Astrocyte of the spinal cord (primary cell): ENCODE measurements at regions not wholly inside any gene's neighbourhood (a gene's known extent, or its start where the extent isn't known, plus 50 kb on each side); places are given as distances from the start of the nearest gene placed in this dataset.
"Not testable (repeated sequence)": the region's sequence is repeated elsewhere in the genome, so short reads cannot be mapped to it uniquely, and the experiment has no call there.

ENCODE experiments used
- DNase-seq: peaks from one replicate; pipeline ENCODE4 v3.0.0; 2011; ENCODE audit warnings: low read depth, low spot score
- H3K4me3 ChIP-seq: 2 replicates; pipeline ENCODE4 v1.5.1; 2011; ENCODE audit warnings: low read depth, mild to moderate bottlenecking, low read length, moderate library complexity
- in situ Hi-C: cut with HindIII; loops from 2 replicates; pipeline ENCODE4 v1.10.0; 2017; ENCODE audit warnings: low sequenced_read_pairs
- TF ChIP-seq, protein P1 (sequence below): IDR thresholded peaks from 2 replicates; pipeline ENCODE4 v1.5.1; 2012; ENCODE audit warnings: low read depth, mild to moderate bottlenecking, low read length, inconsistent platforms

DNA sequence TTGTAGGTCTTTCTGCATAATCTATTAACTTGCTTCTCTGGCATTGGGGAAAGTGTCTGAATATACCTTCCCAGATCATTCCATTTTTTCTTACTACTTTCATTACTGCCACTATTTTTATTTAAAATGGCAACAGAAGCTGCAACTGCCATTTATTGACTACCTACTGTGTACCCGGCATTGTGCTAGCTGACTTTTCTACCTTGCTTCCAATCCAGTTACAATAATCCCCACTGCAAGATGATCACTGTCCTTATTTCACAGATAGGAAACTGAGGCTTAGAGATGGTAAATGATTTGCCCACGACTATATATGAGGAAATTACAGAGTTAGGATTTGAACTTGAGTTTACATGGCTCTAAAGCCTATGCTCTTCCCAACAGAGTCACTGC is 129.0 kb downstream of the MAP3K7 start:
- no peak overlapping the region for H3K4me3 ChIP-seq
- TF ChIP-seq, protein P1, sequence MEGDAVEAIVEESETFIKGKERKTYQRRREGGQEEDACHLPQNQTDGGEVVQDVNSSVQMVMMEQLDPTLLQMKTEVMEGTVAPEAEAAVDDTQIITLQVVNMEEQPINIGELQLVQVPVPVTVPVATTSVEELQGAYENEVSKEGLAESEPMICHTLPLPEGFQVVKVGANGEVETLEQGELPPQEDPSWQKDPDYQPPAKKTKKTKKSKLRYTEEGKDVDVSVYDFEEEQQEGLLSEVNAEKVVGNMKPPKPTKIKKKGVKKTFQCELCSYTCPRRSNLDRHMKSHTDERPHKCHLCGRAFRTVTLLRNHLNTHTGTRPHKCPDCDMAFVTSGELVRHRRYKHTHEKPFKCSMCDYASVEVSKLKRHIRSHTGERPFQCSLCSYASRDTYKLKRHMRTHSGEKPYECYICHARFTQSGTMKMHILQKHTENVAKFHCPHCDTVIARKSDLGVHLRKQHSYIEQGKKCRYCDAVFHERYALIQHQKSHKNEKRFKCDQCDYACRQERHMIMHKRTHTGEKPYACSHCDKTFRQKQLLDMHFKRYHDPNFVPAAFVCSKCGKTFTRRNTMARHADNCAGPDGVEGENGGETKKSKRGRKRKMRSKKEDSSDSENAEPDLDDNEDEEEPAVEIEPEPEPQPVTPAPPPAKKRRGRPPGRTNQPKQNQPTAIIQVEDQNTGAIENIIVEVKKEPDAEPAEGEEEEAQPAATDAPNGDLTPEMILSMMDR: no peak
- no peak for DNase-seq
- in situ Hi-C loops: no loop called here

DNA sequence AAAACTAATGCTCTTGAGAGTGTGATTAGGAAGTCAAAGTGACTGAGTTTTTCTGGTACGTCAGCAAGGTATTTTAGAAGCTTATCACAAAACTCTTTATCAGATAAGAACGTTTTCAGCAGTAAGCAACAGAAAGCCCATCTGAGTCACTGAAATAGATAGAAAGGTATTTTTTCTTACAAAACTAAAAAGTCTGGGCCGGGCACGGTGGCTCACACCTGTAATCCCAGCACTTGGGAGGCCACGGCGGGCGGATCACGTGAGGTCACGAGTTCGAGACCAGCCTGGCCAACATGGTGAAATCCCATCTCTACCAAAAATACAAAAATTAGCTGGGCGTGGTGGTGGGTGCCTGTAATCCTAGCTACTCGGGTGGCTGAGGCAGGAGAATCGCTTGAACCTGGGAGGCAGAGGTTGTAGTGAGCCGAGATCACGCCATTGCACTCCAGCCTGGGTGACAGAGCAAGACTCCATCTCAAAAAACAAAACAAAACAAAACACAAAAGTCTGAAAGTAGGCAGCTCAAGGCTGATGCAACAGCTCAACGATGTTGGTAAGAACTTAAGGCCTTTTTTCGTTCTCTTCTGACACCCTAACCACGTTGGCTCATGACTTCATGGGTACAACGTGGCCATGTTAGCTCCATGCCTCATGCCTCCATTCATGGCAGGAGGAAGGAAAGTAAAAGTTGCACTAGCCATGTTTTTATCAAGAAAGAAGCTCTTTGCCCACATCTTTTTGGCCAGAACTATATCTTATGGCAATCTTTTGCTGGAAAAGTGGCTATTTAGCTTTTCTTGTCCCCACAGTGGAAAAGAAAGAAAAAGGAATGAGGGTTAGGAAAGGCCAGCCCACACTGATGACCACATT is 129.6 kb downstream of the MAP3K7 start:
- in situ Hi-C loops, DNase-seq, H3K4me3 ChIP-seq: not testable (repeated sequence)

DNA sequence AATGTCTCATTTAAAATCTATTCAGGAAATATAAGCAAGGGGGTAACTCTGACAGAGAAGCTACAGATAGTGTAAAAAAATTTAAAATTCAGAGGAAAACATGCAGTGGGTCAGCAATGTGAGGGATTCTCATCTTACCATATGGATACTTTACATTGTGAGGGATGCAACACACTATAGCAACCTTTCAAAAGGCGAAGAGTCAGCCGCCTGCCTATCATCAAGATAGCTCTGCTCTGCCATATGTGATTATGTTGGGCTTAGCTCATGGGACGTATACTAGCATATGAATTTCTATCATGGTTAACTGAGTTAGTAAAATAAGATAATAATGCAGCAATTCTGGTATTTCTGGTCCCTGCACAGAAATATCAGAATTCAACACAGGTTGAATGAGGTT is 130.9 kb downstream of the MAP3K7 start:
- no peak overlapping the region for H3K4me3 ChIP-seq
- TF ChIP-seq, protein P1: no peak
- in situ Hi-C loops: no loop called here
- DNase-seq: no peak

DNA sequence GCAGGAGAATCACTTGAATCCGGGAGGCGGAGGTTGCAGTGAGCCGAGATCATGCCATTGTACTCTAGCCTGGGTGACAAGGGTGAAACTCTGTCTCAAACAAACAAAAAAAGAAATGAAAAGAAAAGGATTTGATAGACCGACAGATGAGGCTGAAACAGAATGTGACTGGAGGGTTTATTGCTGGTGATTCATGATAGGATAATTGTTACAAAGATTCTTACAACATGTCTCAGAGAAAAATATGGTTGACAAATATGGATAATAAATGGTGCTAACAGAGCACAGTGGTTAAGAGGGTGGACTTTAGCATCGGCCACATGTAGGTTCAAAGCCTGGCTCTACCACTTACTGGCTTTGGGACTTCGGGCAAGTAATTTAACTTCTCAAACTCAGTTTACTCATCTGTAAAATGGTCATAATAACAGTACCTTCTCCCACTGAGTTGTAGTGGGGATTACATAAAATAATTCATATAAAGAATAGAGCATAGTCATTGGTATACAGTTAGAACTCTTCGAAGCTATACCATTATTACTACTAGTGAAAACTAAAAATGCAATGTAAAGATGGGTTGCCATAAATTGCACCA is 131.9 kb downstream of the MAP3K7 start:
- TF ChIP-seq, protein P1: no peak
- no peak for DNase-seq
- H3K4me3 ChIP-seq: no peak overlapping the region
- in situ Hi-C loops: no loop called here

DNA sequence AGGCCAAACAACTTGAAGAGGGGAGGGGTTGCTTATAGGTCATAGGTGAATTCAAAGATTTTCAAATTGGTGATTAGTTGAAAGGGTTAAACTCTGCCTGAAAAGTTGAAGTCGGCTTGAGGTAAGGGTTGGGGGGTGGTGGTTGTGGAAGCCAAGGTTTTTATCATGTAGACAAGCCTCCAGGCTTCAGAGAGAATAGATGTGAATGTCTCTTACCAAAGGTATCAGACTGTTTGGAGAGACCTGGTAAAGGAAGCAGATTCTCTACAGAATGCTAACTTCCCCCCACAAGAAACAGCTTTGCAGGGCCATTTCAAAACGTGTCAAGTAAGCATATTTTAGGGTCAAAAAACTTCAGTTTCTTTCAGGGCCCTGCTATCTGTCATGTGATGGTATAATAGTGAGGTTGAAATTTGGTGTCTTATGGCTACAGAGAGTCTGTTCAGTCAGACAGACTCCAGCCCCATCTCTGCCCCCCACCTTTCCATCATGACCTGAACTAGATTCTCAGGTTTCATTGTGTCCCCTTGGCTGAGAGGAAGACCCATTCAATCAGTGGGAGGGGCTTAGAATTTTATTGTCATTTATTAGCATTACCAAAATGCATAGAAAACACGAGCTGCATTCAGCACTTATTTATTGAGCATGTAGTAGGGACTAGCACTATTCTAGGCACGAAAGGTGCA is 136.5 kb downstream of the MAP3K7 start:
- TF ChIP-seq, protein P1: no peak
- in situ Hi-C loops: no loop called here
- H3K4me3 ChIP-seq: no peak overlapping the region
- DNase-seq: no peak

DNA sequence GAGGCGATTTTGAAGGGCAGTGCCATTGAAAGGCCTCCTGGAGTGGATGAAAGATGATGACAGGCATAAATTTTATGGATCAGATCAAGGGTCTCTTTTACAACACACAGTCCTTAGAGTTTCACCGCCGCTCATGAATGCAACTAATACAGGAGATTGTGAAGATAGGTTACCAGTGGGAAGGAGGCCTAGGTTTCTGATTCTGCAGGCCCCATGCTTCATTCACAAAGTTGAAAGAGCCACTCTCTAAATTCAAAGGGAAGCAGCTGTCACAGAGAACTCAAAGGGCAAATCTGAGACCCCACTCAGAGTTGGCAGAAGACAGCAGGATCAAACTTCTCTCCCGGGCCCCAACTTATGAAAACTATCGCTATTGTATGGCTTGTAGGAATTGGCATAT is 137.6 kb downstream of the MAP3K7 start:
- TF ChIP-seq, protein P1: no peak
- no peak overlapping the region for H3K4me3 ChIP-seq
- no peak for DNase-seq
- in situ Hi-C loops: no loop called here

DNA sequence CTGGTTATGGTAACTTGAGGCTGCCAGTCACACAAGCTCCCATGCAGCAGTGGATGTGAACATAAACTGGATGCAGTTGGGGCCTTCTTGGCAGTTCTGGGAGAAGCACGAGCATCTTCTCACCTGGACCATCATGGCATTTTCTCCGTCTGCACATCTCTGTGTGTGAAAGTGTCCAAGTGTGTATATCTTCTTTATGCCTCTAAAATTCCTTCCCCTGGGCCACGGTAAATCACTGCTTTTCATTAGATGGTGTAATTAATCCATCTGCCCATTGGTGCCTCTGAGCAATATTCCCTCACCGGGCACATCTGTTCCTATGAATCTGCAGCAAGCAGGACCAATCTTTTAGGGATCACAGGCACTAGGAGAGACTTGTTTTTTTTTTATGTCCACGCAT is 138.0 kb downstream of the MAP3K7 start:
- TF ChIP-seq, protein P1: no peak
- no peak for DNase-seq
- in situ Hi-C loops: no loop called here
- H3K4me3 ChIP-seq: no peak overlapping the region
